GM12874 (cell line): ENCODE measurements at regions not wholly inside any gene's neighbourhood (a gene's known extent, or its start where the extent isn't known, plus 50 kb on each side); places are given as distances from the start of the nearest gene placed in this dataset.

ENCODE experiments used
- TF ChIP-seq, protein P1 (sequence below): IDR thresholded peaks from 2 replicates; pipeline ENCODE4 v1.5.1; 2011; ENCODE audit warnings: low read depth, mild to moderate bottlenecking, control low read depth, low read length, moderate library complexity; ENCODE audit not compliant: insufficient read depth

DNA sequence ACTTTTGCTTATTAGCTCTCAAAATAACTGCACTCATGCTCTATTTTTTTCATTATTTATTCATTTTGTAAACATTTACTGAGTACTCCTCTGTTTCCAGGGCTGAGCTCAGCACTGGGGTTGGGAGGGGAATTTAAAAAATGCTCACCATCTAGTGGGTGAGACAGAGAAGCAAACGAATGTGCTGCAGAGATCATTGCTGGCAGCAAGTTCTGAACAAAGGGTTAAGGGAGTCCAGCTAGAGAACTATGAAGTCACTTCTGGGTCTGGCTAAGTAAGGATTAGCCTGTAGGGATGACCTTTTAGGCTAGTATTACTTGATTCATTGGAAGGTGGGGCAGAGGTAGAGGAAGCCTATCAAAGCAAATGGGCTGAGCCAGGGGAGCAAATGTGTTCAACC is 99.1 kb upstream of the ZNF644 start:
- TF ChIP-seq, protein P1, sequence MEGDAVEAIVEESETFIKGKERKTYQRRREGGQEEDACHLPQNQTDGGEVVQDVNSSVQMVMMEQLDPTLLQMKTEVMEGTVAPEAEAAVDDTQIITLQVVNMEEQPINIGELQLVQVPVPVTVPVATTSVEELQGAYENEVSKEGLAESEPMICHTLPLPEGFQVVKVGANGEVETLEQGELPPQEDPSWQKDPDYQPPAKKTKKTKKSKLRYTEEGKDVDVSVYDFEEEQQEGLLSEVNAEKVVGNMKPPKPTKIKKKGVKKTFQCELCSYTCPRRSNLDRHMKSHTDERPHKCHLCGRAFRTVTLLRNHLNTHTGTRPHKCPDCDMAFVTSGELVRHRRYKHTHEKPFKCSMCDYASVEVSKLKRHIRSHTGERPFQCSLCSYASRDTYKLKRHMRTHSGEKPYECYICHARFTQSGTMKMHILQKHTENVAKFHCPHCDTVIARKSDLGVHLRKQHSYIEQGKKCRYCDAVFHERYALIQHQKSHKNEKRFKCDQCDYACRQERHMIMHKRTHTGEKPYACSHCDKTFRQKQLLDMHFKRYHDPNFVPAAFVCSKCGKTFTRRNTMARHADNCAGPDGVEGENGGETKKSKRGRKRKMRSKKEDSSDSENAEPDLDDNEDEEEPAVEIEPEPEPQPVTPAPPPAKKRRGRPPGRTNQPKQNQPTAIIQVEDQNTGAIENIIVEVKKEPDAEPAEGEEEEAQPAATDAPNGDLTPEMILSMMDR: no peak

DNA sequence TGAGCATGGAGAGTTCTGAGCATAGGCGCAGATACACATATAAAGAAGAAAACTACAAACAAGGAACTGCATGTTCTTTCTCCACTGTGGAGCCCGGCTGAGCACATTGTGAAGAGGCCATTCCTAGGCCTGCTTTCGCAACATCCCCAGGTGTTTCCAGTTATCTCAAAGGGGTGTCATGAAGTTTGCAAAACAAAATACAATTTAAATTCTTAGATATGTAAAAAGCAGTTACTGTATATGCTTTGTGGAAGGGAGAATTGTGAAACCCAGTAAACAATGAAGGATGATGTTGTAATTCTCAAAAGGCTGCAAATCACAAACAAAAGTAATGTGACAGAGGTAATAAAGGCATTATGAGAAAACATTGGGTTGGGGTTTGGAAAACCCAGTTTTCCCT is 98.6 kb upstream of the ZNF644 start:
- TF ChIP-seq, protein P1: no peak

DNA sequence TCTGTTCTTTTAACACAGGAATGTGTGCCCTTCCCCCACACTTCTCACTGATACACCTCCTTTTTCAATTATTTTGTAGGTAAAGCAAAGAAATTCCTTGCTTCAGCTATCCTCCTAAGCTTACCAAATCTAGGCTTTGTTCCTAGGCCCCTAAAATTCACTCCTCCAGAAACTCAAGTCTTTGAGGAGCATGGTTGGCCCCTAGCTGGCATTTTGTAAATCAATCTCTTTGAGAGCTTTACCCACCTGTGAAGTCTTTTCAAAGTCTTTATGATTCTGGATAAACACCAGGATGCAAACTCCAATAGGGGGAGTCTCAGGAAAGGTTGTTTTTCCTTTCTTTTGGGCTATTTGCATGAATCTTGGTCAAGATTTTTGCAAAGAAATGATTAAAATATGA is 82.9 kb upstream of the ZNF644 start:
- TF ChIP-seq, protein P1: no peak

DNA sequence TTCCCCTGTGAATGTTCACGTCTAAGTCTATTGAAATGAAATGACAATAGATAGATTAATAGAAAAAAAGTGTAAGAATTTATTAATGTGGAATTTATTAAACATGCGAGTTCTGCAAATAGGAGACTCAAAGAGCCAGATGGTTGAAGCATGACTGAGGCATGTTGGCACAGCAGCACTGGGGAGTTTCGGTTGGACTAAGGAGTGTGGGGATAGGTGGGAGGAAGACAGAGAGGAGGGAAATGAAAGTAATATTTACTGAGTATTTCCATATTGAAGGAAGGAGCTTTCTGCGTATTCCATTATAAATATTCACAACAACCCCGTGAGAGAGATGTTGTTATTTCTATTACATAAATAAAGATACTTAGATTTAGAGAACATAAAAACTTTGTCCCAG is 79.5 kb upstream of the ZNF644 start:
- TF ChIP-seq, protein P1: no peak

DNA sequence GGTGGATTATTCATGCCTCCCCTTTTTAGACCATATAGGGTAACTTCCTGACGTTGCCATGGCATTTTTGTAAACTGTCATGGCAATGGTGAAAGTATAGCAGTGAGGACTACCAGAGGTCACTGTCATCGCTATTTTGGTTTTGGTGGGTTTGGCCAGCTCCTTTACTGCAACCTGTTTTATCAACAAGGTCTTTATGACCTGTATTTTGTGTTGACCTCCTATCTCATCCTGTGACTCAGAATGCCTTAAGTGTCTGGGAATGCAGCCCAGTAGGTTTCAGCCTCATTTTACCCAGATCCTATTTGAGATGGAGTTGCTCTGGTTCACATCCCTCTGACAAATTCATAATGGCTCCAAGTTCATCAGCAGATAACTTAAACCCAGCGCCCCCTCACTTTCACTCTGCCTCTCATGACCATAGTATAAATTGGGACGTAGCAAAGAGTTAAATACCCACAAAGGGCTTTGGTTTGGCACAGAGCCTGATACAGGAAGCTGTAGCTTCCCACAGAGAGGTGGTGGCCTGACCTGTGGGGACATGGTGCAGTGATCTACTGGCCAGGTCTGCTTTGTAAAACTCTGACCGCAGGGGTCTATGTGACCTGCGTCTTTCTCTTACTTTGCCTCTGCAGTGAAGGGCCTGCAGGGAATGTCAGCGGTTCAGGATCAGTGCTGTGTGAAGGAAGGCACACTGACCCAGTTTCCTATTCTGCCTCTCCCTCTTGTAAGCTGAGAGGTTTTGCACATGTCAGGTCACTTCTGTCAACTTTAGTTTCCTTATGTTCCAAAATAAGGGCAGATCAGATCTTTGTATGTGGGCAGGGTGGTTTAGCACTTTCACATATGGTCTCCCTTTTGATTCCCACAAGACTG is 78.1 kb upstream of the ZNF644 start:
- TF ChIP-seq, protein P1: no peak

DNA sequence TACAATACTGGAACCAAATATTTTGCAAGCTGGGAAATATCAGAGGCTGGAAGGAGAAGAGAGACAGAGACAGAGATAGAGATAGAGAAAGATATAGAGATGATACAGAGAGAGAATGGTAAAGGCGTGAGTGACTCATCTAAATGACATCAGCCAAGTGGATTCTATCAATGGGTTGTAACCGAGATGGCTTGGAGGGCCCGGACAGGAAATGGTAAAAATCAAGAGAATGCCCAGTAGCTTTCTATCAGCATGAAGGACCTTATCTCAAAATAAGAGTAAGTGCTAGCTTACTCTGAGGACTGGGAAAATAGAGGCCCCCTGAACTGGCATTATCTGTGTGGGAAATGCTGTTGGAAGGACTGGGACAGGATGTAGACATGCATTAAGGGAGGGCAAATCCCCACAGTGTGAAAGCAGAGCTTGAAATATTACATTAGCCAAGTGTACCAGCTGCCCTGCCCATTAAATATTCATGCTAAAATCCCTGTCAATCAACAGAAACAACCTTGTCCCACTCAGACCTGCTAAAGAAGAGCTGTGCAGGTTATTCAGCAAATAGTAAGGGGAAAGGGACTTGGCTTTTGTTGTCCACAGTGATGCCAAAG is 76.6 kb upstream of the ZNF644 start:
- TF ChIP-seq, protein P1: no peak

DNA sequence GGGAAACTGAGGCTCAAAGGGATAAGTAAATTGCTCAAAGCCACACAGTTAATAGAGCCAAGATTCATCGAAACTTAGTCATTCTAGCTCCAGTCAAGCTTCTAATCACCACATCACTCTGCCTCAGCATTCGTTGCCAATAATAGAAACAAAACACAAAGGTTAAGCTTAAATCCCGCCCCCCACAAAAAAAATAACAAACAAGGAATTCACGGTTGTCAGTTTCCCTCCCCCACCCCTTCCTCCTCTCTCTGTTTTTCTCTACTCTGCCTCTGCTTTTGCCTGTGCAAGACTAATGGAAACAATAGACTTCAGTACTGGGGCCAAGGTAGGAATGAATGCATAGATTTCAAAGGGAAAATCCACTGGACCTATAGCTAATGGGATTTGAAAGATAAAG is 70.7 kb upstream of the ZNF644 start:
- TF ChIP-seq, protein P1: no peak
